CD4-positive, alpha-beta T cell (primary cell): ENCODE measurements at regions not wholly inside any gene's neighbourhood (a gene's known extent, or its start where the extent isn't known, plus 50 kb on each side); places are given as distances from the start of the nearest gene placed in this dataset.

Source experiments
- ATAC-seq: fragments of 200-7000 bp; cut with Tn5 transposase; one replicate; pipeline ENCODE4 v1.10.0; 2022; ENCODE audit warnings: mild to moderate bottlenecking; ENCODE audit not compliant: poor library complexity
- CTCF ChIA-PET: fragments of 350-600 bp; sonication (Branson Sonifier 250); formaldehyde crosslinking; loops from one replicate; lab custom pipeline; 2021; ENCODE audit warnings: antibody characterized with exemption, inconsistent platforms; lab: Charles Lee
- POLR2A ChIA-PET: fragments of 350-600 bp; sonication (Branson Sonifier 250); formaldehyde crosslinking; loops from one replicate; lab custom pipeline; 2021; ENCODE audit warnings: antibody characterized with exemption, inconsistent platforms; lab: Charles Lee
- DNase-seq, 14 experiments: peaks; one replicate each; pipeline ENCODE4 v3.0.0-alpha.2; 2013 to 2020; ENCODE audit warnings: mixed read lengths in 2 of 14
- H3K27ac ChIP-seq, 2 donors: one replicate each; pipeline versions ENCODE4 v1.5.1 to v1.7.0; 2013; ENCODE audit warnings: low read length in 2 of 2, low read depth in 1 of 2, mild to moderate bottlenecking in 1 of 2
- H3K27me3 ChIP-seq, 2 experiments: 1 replicate in 1 of 2; 2 replicates in 1 of 2; pipeline versions ENCODE4 v1.6.1 to v1.7.0; 2013; ENCODE audit warnings: low read length in 2 of 2, control low read depth in 1 of 2, mild to moderate bottlenecking in 1 of 2, moderate library complexity in 1 of 2; ENCODE audit not compliant: insufficient read depth in 2 of 2, control insufficient read depth in 1 of 2
- H3K36me3 ChIP-seq: one replicate; pipeline ENCODE4 v1.6.1; 2013; ENCODE audit warnings: low read length, control low read depth; ENCODE audit not compliant: insufficient read depth
- H3K4me1 ChIP-seq: one replicate; pipeline ENCODE4 v1.6.1; 2013; ENCODE audit warnings: low read length, control low read depth; ENCODE audit not compliant: insufficient read depth
- H3K4me3 ChIP-seq: one replicate; pipeline ENCODE4 v1.5.1; 2013; ENCODE audit warnings: mild to moderate bottlenecking, low read length, moderate library complexity
- H3K9me3 ChIP-seq, 2 experiments: 1 replicate in 1 of 2; 2 replicates in 1 of 2; pipeline versions ENCODE4 v1.6.1 to v1.7.0; 2013; ENCODE audit warnings: low read length in 2 of 2, mild to moderate bottlenecking in 2 of 2, control low read depth in 1 of 2, moderate library complexity in 1 of 2; ENCODE audit not compliant: control insufficient read depth in 1 of 2, insufficient read depth in 1 of 2
- H3K27ac Mint-ChIP-seq: one replicate; pipeline ENCODE4 v1.8.0; 2020; ENCODE audit warnings: mixed read lengths
- H3K27me3 Mint-ChIP-seq: one replicate; pipeline ENCODE4 v1.8.0; 2021; ENCODE audit warnings: mixed read lengths
- H3K36me3 Mint-ChIP-seq: one replicate; pipeline ENCODE4 v1.8.0; 2021; ENCODE audit warnings: low read depth, mixed read lengths
- H3K4me1 Mint-ChIP-seq: one replicate; pipeline ENCODE4 v1.8.0; 2021; ENCODE audit warnings: low read depth, mixed read lengths
- H3K4me3 Mint-ChIP-seq: one replicate; pipeline ENCODE4 v1.8.0; 2020; ENCODE audit warnings: mild to moderate bottlenecking, mixed read lengths
- H3K9me3 Mint-ChIP-seq: one replicate; pipeline ENCODE4 v1.8.0; 2020; ENCODE audit warnings: mixed read lengths
- CTCF ChIP-seq: fragments of 200-600 bp; IDR thresholded peaks from one replicate; pipeline ENCODE4 v1.8.0; 2022; ENCODE audit warnings: antibody characterized with exemption, mild to moderate bottlenecking
- intact Hi-C, 2 experiments: fragments of 100-400 bp; cut with DNase I in 1 of 2; cut with micrococcal nuclease in 1 of 2; formaldehyde crosslinking; loops; one replicate each; pipeline versions ENCODE4 v1.15.1 to v1.9.0; 2023 to 2025; cut with DNase I, micrococcal nuclease

- ATAC-seq (no peak), DNase-seq (no peak)
- Mint-ChIP-seq H3K4me3 (no peak overlapping the region), H3K9me3 (peaks cover 2% of the 10 kb centered on the region), H3K36me3 (no peaks in the 10 kb centered on the region), H3K4me1 (no peaks in the 10 kb centered on the region), H3K27me3 (no peaks in the 10 kb centered on the region), H3K27ac (no peak overlapping the region)
- no peak overlapping the region for H3K4me3 ChIP-seq
- TF ChIP-seq CTCF, result no peak
- POLR2A ChIA-PET, result no interaction called here
- no peaks in the 10 kb centered on the region for H3K4me1 ChIP-seq
- CTCF ChIA-PET, result no interaction called here
- no peaks in the 10 kb centered on the region for H3K27me3 ChIP-seq
- no peaks in the 10 kb centered on the region for H3K9me3 ChIP-seq
- no peak overlapping the region for H3K27ac ChIP-seq
- intact Hi-C loops, result no loop called here
- H3K36me3 ChIP-seq, result no peaks in the 10 kb centered on the region
These were observed 549.0 kb downstream of the MAT2B start for GRCh38 chr5:164054461-164054860.

GRCh38 chr5:164057121-164057520, 551.7 kb downstream of the MAT2B start:
- Mint-ChIP-seq H3K27me3 (no peaks in the 10 kb centered on the region), H3K4me3 (no peak overlapping the region), H3K27ac (no peak overlapping the region), H3K4me1 (no peaks in the 10 kb centered on the region), H3K36me3 (no peaks in the 10 kb centered on the region), H3K9me3 (peaks cover 2% of the 10 kb centered on the region)
- no peak for TF ChIP-seq CTCF
- intact Hi-C loops, result no loop called here
- H3K27me3 ChIP-seq, result no peaks in the 10 kb centered on the region
- ATAC-seq (no peak), DNase-seq (no peak)
- H3K4me3 ChIP-seq, result no peak overlapping the region
- no peaks in the 10 kb centered on the region for H3K36me3 ChIP-seq
- POLR2A ChIA-PET, result no interaction called here
- CTCF ChIA-PET, result no interaction called here
- H3K4me1 ChIP-seq, result no peaks in the 10 kb centered on the region
- H3K9me3 ChIP-seq, result no peaks in the 10 kb centered on the region
- H3K27ac ChIP-seq, result no peak overlapping the region

- peaks cover 2% of the 10 kb centered on the region for H3K9me3 Mint-ChIP-seq
- H3K27me3 ChIP-seq, result no peaks in the 10 kb centered on the region
- H3K9me3 ChIP-seq, result no peaks in the 10 kb centered on the region
- intact Hi-C loops, result no loop called here
- ChIA-PET POLR2A (no interaction called here), CTCF (no interaction called here)
- ATAC-seq (no peak), DNase-seq (no peak)
- no peak overlapping the region for H3K4me3 ChIP-seq
- TF ChIP-seq CTCF, result no peak
- no peaks in the 10 kb centered on the region for H3K4me1 ChIP-seq
- H3K36me3 Mint-ChIP-seq, result no peaks in the 10 kb centered on the region
- H3K36me3 ChIP-seq, result no peaks in the 10 kb centered on the region
- no peak overlapping the region for H3K27ac Mint-ChIP-seq
- H3K27me3 Mint-ChIP-seq, result no peaks in the 10 kb centered on the region
- H3K27ac ChIP-seq, result no peak overlapping the region
- no peaks in the 10 kb centered on the region for H3K4me1 Mint-ChIP-seq
- H3K4me3 Mint-ChIP-seq, result no peak overlapping the region
These were observed 553.2 kb downstream of the MAT2B start for GRCh38 chr5:164058621-164059020.
